Ascending aorta (tissue), 2 donors: ENCODE measurements at regions not wholly inside any gene's neighbourhood (a gene's known extent, or its start where the extent isn't known, plus 50 kb on each side); places are given as distances from the start of the nearest gene placed in this dataset.

Experiments used
- DNase-seq, 2 donors: peaks; one replicate each; pipeline ENCODE4 v3.0.0-alpha.2; 2019; ENCODE audit warnings: low spot score in 2 of 2
- H3K27ac ChIP-seq, 2 donors: fragments of 200-600 bp; sonication (generic); one replicate each; pipeline ENCODE4 v1.5.1; 2016 to 2017; ENCODE audit warnings: mild to moderate bottlenecking in 1 of 2
- H3K27me3 ChIP-seq: fragments of 200-600 bp; sonication (generic); one replicate; pipeline ENCODE4 v1.5.1; 2017
- H3K36me3 ChIP-seq, 2 donors: fragments of 200-600 bp; sonication (generic); one replicate each; pipeline ENCODE4 v1.5.1; 2016
- H3K4me1 ChIP-seq, 2 donors: fragments of 200-600 bp; sonication (generic); one replicate each; pipeline ENCODE4 v1.5.1; 2016 to 2017; ENCODE audit warnings: mild to moderate bottlenecking in 1 of 2
- H3K4me3 ChIP-seq, 2 donors: fragments of 200-600 bp; sonication (generic); one replicate each; pipeline ENCODE4 v1.5.1; 2016 to 2017; ENCODE audit warnings: mild to moderate bottlenecking in 1 of 2
- H3K9me3 ChIP-seq, 2 donors: fragments of 200-600 bp; sonication (generic); one replicate each; pipeline ENCODE4 v1.5.1; 2016
- intact Hi-C: fragments of 100-400 bp; cut with DNase I; formaldehyde crosslinking; loops from one replicate; pipeline ENCODE4 v1.15.1; 2023
- TF ChIP-seq, protein P1 (sequence below), 3 experiments: fragments of 200-600 bp in 2 of 3; fragments of 450-650 bp in 1 of 3; sonication (generic) in 2 of 3; IDR thresholded peaks; one replicate each; pipeline ENCODE4 v1.5.1; 2016 to 2019; ENCODE audit warnings: antibody characterized with exemption in 3 of 3, mild to moderate bottlenecking in 1 of 3, moderate library complexity in 1 of 3

- H3K4me3 ChIP-seq: no peak overlapping the region
- intact Hi-C loops: no loop called here
- no peak for DNase-seq
- H3K4me1 ChIP-seq: no peaks in the 10 kb centered on the region
- no peaks in the 10 kb centered on the region for H3K9me3 ChIP-seq
- no peak overlapping the region for H3K27ac ChIP-seq
- H3K27me3 ChIP-seq: no peaks in the 10 kb centered on the region
- no peaks in the 10 kb centered on the region for H3K36me3 ChIP-seq
- TF ChIP-seq, protein P1, sequence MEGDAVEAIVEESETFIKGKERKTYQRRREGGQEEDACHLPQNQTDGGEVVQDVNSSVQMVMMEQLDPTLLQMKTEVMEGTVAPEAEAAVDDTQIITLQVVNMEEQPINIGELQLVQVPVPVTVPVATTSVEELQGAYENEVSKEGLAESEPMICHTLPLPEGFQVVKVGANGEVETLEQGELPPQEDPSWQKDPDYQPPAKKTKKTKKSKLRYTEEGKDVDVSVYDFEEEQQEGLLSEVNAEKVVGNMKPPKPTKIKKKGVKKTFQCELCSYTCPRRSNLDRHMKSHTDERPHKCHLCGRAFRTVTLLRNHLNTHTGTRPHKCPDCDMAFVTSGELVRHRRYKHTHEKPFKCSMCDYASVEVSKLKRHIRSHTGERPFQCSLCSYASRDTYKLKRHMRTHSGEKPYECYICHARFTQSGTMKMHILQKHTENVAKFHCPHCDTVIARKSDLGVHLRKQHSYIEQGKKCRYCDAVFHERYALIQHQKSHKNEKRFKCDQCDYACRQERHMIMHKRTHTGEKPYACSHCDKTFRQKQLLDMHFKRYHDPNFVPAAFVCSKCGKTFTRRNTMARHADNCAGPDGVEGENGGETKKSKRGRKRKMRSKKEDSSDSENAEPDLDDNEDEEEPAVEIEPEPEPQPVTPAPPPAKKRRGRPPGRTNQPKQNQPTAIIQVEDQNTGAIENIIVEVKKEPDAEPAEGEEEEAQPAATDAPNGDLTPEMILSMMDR (IDR thresholded peaks at IDR 0.05): no peak
Observed at GRCh38 chr2:138212434-138212833, 248.2 kb downstream of the HNMT start.

DNA sequence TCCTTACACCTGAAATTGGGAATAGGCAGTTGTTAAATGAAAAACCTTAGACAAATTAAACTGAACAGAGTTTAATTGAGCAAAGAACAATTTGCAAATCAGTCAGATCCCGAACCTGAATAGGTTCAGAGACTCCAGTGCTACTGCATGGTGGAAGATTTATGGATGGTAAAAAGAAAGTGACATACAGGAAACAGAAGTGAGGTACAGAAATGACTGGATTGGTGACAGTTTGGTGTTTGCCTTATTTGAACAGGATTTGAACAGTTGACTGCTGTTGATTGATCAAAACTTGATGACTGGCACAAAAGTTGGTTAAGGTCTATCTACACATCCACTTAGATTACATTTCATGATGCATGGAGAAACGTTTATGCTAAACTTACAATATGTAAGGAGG lies 248.8 kb downstream of the HNMT start:
- no peak for DNase-seq
- intact Hi-C loops: no loop called here
- TF ChIP-seq, protein P1 (IDR thresholded peaks at IDR 0.05): no peak
- Histone ChIP-seq H3K27ac (no peak overlapping the region), H3K27me3 (no peaks in the 10 kb centered on the region), H3K9me3 (no peaks in the 10 kb centered on the region), H3K4me1 (peaks cover 0 to 5% of the 10 kb centered on the region in 2 donors), H3K4me3 (no peak overlapping the region), H3K36me3 (no peaks in the 10 kb centered on the region)

GRCh38 chr2:138213624-138214023 lies 249.4 kb downstream of the HNMT start:
- intact Hi-C loops: no loop called here
- H3K4me3 ChIP-seq: no peak overlapping the region
- no peaks in the 10 kb centered on the region for H3K27me3 ChIP-seq
- no peaks in the 10 kb centered on the region for H3K9me3 ChIP-seq
- no peak overlapping the region for H3K27ac ChIP-seq
- TF ChIP-seq, protein P1 (IDR thresholded peaks at IDR 0.05): no peak
- no peaks in the 10 kb centered on the region for H3K36me3 ChIP-seq
- H3K4me1 ChIP-seq: peaks cover 0 to 5% of the 10 kb centered on the region in 2 donors
- no peak for DNase-seq

- H3K4me3 ChIP-seq: no peak overlapping the region
- TF ChIP-seq, protein P1 (IDR thresholded peaks at IDR 0.05): no peak
- no peaks in the 10 kb centered on the region for H3K27me3 ChIP-seq
- no peaks in the 10 kb centered on the region for H3K36me3 ChIP-seq
- intact Hi-C loops: no loop called here
- H3K27ac ChIP-seq: no peak overlapping the region
- peaks cover 0 to 5% of the 10 kb centered on the region in 2 donors for H3K4me1 ChIP-seq
- no peaks in the 10 kb centered on the region for H3K9me3 ChIP-seq
- DNase-seq: no peak
Observed at GRCh38 chr2:138215958-138216357, 251.7 kb downstream of the HNMT start.

- intact Hi-C loops: no loop called here
- TF ChIP-seq, protein P1 (IDR thresholded peaks at IDR 0.05): no peak
- H3K36me3 ChIP-seq: no peaks in the 10 kb centered on the region
- H3K9me3 ChIP-seq: no peaks in the 10 kb centered on the region
- peaks cover 0 to 5% of the 10 kb centered on the region in 2 donors for H3K4me1 ChIP-seq
- no peak overlapping the region for H3K27ac ChIP-seq
- H3K27me3 ChIP-seq: no peaks in the 10 kb centered on the region
- DNase-seq: no peak
- H3K4me3 ChIP-seq: no peak overlapping the region
Observed at GRCh38 chr2:138217975-138218374, 253.7 kb downstream of the HNMT start.

GRCh38 chr2:138218397-138218796 lies 254.1 kb downstream of the HNMT start:
- TF ChIP-seq, protein P1 (IDR thresholded peaks at IDR 0.05): no peak
- intact Hi-C loops: no loop called here
- peaks cover 0 to 5% of the 10 kb centered on the region in 2 donors for H3K4me1 ChIP-seq
- no peak overlapping the region for H3K27ac ChIP-seq
- DNase-seq: no peak
- H3K4me3 ChIP-seq: no peak overlapping the region
- no peaks in the 10 kb centered on the region for H3K9me3 ChIP-seq
- no peaks in the 10 kb centered on the region for H3K36me3 ChIP-seq
- no peaks in the 10 kb centered on the region for H3K27me3 ChIP-seq
